ENCODE measurements at regions not wholly inside any gene's neighbourhood (a gene's known extent, or its start where the extent isn't known, plus 50 kb on each side); places are given as distances from the start of the nearest gene placed in this dataset.
"Not testable (repeated sequence)": the region's sequence is repeated elsewhere in the genome, so short reads cannot be mapped to it uniquely, and the experiment has no call there.

DNA sequence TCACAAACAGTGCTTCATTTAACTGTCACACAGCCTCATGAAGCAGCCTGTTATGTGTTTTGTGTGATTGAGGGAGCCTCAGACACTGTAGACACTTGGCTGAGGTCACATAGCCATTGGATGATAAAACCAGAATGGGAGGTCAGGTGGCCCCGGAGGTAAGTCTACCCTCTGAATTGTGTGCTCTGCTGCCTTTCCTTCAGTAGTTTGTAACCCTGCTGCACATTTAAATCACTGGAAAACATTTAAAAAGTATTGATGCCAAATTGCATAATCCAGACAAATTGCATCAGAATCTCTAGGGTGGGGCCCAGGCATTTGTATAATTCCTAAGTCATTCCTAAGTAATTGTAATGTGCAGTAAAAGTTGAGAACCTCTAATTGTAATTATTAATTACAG lies 85.2 kb upstream of the ECI2 start:
- TF ChIP-seq, protein P1, sequence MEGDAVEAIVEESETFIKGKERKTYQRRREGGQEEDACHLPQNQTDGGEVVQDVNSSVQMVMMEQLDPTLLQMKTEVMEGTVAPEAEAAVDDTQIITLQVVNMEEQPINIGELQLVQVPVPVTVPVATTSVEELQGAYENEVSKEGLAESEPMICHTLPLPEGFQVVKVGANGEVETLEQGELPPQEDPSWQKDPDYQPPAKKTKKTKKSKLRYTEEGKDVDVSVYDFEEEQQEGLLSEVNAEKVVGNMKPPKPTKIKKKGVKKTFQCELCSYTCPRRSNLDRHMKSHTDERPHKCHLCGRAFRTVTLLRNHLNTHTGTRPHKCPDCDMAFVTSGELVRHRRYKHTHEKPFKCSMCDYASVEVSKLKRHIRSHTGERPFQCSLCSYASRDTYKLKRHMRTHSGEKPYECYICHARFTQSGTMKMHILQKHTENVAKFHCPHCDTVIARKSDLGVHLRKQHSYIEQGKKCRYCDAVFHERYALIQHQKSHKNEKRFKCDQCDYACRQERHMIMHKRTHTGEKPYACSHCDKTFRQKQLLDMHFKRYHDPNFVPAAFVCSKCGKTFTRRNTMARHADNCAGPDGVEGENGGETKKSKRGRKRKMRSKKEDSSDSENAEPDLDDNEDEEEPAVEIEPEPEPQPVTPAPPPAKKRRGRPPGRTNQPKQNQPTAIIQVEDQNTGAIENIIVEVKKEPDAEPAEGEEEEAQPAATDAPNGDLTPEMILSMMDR (IDR thresholded peaks at IDR 0.05; ENCODE audit: borderline replicate concordance, insufficient read depth, low read depth, low read length), result no peak
- H3K4me3 ChIP-seq (ENCODE audit: low read depth, low read length), result no peak overlapping the region

DNA sequence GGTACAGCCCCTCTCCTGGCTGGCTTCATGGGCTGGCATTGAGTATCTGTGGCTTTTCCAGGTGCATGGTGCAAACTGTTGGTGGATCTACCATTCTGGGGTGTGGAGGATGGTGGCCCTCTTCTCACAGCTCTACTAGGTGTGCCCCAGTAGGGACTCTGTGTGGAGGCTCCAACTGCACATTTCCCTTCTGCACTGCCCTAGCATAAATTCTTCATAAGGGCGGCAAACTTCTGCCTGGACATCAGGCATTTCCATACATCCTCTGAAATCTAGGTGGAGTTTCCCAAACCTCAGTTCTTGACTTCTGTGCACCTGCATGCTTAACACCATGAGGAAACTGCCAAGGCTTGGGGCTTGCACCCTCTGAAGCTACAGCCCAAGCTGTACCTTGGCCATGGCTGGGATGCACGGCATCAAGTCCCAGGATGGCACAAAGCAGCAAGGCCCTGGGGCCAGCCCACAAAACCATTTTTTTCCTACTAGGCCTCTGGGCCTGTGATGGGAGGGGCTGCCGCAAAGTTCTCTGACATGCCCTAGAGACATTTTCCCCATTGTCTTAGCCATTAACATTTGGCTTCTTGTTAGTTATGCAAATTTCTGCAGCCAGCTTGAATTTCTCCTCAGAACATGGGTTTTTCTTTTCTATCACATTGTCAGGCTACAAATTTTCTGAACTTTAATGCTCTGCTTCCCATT lies 83.4 kb upstream of the ECI2 start:
- H3K4me3 ChIP-seq (ENCODE audit: low read depth, low read length), result not testable (repeated sequence)

DNA sequence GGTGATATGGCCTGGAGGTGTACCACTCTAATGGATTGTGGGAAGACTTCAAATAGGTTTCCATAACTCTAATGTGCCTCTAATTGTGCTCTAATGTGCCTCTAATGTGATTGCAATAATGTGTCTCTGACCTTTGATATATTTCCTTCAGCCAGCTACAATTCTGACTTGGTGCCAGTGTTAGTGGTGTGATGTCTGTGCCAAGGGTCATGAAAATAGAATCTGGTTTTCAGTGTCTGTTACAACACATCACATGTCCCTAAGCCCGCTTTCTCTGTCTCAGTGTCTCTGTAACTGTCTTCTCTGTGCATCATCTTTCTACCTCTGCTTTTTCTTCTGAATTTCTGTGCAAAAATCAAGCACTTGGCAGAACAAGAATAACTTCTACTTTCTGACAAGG lies 77.2 kb upstream of the ECI2 start:
- TF ChIP-seq, protein P1 (IDR thresholded peaks at IDR 0.05; ENCODE audit: borderline replicate concordance, insufficient read depth, low read depth, low read length), result no peak
- no peak overlapping the region for H3K4me3 ChIP-seq (ENCODE audit: low read depth, low read length)

DNA sequence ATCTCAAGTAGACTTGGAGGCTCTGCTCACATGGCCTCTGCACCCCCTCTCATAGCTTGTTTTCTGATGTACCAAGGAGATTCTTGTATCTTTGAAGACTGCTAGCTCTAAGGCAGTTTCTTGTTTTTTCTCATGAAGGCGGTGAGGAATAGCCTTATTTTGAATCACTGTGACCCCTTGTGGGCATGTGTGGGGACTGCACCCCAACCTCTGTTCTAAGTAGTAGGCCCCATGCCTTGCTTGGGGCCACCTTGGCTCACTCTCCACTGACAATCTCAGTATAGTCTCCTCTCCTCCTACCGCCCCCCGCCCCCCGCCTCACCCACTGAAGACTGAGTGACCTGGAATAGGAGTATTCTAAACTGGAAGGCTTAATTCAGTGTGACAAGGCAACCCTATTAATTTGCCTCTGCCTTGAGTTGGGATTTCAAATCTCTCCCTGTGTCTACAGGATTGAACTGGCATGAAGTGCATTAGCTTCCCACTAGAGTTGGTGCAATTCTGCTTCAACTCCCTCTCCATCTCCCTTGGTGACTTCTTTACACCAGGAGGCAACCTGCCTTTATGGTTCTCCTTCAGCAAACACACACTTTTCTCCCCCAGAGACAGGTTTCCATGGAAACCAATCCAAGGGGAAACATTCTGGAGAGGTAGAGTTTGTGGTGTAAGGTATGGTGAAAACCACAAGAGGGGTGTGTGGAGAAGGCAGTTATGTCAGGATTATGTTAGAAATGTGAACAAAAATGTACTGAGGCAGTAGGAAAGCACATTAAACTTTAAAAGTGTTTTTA lies 75.4 kb upstream of the ECI2 start:
- H3K4me3 ChIP-seq (ENCODE audit: low read depth, low read length), result no peak overlapping the region
- TF ChIP-seq, protein P1 (IDR thresholded peaks at IDR 0.05; ENCODE audit: borderline replicate concordance, insufficient read depth, low read depth, low read length), result peak; percentile 72

DNA sequence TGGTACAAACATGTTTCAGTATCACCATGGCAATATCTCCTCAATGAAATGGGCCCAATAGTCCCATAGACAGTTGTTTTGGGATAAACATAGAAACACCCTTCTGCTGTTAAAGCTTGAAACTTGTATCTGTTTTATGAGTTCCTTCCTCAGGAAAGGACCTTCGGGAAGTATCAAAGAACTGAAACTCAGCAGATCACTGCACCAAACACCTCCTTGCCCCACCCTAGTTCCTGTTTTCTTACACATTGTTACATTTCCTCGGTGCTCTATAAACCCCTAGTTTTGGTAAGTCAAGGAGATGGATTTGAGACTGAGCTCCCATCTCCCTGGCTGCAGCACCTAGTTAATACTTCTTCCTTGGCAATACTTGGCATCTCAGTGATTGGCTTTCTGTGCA lies 73.8 kb upstream of the ECI2 start:
- no peak overlapping the region for H3K4me3 ChIP-seq (ENCODE audit: low read depth, low read length)
- TF ChIP-seq, protein P1 (IDR thresholded peaks at IDR 0.05; ENCODE audit: borderline replicate concordance, insufficient read depth, low read depth, low read length), result no peak

DNA sequence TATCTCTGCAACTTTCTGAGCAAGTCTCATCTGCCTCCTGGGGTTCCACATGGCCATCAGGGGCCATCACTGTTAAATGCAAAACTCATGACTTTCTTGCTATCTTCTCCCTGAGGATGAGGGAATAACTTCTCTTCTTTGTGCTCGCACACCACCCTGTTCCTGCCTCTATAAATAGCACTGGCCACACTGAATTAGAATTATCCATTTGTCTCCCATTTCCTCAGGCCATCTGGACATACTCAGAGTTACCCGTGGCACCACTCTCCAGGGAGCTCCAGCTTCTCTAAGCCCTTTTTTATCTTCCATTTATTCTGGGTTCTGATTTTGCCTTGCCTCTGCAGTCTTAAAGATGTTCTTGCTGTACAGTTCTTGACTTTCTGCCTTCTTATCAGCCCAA lies 72.8 kb upstream of the ECI2 start:
- TF ChIP-seq, protein P1 (IDR thresholded peaks at IDR 0.05; ENCODE audit: borderline replicate concordance, insufficient read depth, low read depth, low read length), result no peak
- no peak overlapping the region for H3K4me3 ChIP-seq (ENCODE audit: low read depth, low read length)

DNA sequence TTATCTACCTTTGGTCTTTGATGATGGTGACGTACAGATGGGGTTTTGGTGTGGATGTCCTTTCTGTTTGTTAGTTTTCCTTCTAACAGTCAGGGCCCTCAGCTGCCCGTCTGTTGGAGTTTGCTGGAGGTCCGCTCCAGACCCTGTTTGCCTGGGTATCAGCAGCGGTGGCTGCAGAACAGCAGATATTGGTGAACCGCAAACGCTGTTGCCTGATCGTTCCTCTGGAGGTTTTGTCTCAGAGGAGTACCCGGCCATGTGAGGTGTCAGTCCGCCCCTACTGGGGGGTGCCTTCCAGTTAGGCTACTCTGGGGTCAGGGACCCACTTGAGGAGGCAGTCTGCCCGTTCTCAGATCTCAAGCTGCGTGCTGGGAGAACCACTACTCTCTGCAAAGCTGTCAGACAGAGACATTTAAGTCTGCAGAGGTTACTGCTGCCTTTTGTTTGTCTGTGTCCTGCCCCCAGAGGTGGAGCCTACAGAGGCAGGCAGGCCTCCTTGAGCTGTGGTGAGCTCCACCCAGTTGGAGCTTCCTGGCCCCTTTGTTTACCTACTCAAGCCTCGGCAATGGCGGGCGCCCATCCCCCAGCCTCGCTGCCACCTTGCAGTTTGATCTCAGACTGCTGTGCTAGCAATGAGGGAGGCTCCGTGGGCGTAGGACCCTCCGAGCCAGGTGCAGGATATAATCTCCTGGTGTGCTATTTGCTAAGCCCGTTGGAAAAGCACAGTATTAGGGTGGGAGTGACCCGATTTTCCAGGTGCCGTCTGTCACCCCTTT lies 68.5 kb upstream of the ECI2 start:
- H3K4me3 ChIP-seq (ENCODE audit: low read depth, low read length), result not testable (repeated sequence)

DNA sequence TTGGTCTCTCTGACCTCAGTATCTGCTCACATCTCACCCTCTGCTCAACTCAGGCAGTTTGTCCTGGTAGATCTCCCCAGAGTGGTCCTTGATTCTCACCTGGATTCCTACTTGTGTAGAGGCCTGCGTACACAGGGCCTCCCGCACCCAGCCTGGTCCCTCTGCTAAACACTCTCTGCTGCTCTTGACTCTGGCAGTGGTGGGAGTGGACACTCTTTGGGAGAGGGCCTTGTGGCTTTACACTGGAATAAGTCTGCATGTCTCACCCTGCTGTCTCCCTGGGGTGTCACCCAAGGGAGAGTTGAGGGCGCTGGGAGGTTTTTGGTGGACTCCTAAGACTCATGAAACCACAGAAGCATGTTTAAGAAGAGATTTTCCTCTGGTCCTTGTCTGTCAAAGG lies 57.3 kb upstream of the ECI2 start:
- no peak overlapping the region for H3K4me3 ChIP-seq (ENCODE audit: low read depth, low read length)
- TF ChIP-seq, protein P1 (IDR thresholded peaks at IDR 0.05; ENCODE audit: borderline replicate concordance, insufficient read depth, low read depth, low read length), result no peak

Measured in GM12875 (cell line).